ENCODE measurements at regions not wholly inside any gene's neighbourhood (a gene's known extent, or its start where the extent isn't known, plus 50 kb on each side); places are given as distances from the start of the nearest gene placed in this dataset.

DNA sequence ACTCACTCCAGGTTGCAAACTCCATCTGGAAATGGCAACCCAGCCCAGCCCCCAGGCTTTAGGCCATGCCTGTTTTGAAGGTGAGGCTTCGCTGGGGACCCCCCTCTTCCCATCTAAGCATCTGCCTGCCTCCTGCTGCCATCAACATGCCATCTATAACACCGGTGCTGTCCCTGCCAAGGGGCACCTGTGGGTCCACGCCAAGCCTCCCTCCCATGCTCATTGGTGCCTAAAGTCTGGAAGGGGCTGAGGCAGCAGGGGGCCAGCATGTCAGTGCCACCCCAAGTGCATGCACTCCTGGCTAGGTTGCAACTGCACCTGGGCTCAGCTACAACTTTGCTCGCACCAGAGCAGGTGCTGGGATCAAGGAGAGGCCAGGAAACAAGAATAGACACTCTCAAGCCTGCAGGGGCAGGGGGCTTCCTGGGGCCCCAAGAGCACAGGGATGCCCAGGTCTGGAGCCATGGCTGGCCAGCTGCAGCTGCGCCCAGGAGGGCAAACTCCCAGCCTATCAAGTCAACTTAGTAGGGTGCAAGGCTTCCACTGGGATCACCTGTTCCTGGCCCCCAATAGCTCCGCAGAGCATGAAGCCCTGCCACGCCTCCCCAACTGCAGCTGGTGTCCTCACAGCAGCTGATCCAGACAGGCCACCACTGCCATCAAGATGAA lies 151.3 kb upstream of the HSF2 start:
- TF ChIP-seq MYC (IDR thresholded peaks at IDR 0.05; ENCODE audit: borderline replicate concordance, low read length) (no peak), HOXB5 (CRISPR knock-in tag; IDR thresholded peaks at IDR 0.05) (no peak), FOXS1 (CRISPR knock-in tag; IDR thresholded peaks at IDR 0.05) (no peak)
- TF ChIP-seq, protein P1, sequence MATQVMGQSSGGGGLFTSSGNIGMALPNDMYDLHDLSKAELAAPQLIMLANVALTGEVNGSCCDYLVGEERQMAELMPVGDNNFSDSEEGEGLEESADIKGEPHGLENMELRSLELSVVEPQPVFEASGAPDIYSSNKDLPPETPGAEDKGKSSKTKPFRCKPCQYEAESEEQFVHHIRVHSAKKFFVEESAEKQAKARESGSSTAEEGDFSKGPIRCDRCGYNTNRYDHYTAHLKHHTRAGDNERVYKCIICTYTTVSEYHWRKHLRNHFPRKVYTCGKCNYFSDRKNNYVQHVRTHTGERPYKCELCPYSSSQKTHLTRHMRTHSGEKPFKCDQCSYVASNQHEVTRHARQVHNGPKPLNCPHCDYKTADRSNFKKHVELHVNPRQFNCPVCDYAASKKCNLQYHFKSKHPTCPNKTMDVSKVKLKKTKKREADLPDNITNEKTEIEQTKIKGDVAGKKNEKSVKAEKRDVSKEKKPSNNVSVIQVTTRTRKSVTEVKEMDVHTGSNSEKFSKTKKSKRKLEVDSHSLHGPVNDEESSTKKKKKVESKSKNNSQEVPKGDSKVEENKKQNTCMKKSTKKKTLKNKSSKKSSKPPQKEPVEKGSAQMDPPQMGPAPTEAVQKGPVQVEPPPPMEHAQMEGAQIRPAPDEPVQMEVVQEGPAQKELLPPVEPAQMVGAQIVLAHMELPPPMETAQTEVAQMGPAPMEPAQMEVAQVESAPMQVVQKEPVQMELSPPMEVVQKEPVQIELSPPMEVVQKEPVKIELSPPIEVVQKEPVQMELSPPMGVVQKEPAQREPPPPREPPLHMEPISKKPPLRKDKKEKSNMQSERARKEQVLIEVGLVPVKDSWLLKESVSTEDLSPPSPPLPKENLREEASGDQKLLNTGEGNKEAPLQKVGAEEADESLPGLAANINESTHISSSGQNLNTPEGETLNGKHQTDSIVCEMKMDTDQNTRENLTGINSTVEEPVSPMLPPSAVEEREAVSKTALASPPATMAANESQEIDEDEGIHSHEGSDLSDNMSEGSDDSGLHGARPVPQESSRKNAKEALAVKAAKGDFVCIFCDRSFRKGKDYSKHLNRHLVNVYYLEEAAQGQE (IDR thresholded peaks at IDR 0.05), result no peak
- Histone ChIP-seq H3K9me3 (no peaks in the 10 kb centered on the region), H3K4me3 (no peak overlapping the region), H3K4me2 (no peak overlapping the region), H3K4me1 (no peaks in the 10 kb centered on the region), H3K27ac (no peak overlapping the region)
- CTCF ChIA-PET, result no interaction called here
- POLR2A ChIA-PET, result no interaction called here
- no peak for ATAC-seq
- 15% methylated on average over 3 of the region's 7 CpGs for WGBS (ENCODE audit: missing lambda C conversion rate)
- no peak for FAIRE-seq
- no peak for DNase-seq (ENCODE audit: low read depth in 1 of 2, low spot score in 1 of 2)

DNA sequence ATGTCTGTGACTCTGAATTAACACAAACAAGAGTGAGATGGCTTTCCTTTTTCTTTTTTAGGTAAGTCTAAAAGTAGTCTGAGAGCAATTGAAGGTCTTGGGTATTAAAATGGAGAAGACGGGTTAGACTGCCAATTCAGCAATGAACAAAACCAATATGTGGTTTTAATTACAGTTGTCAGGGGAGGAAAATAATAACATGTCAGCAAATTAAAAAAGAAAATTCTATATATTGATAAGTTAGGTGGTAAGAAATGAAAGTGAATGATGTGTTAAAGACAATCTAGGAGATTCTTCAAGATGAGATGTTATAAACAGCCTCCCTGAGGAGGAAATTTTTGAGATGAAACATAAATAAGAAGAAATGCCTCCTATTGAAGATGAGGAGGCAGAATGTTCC lies 150.6 kb upstream of the HSF2 start:
- Histone ChIP-seq H3K4me2 (no peak overlapping the region), H3K9me3 (no peaks in the 10 kb centered on the region), H3K4me1 (no peaks in the 10 kb centered on the region), H3K4me3 (no peak overlapping the region), H3K27ac (no peak overlapping the region)
- POLR2A ChIA-PET, result no interaction called here
- ATAC-seq (no peak), DNase-seq (ENCODE audit: low read depth in 1 of 2, low spot score in 1 of 2) (no peak), FAIRE-seq (no peak)
- CTCF ChIA-PET, result no interaction called here
- TF ChIP-seq TP53 (CRISPR knock-in tag; IDR thresholded peaks at IDR 0.05) (no peak), KDM5A (IDR thresholded peaks at IDR 0.05) (no peak), RAD21 (conservative IDR thresholded peaks at IDR 0.05 in 1 of 2, IDR thresholded peaks at IDR 0.05 in 1 of 2) (no peak), CBX2 (IDR thresholded peaks at IDR 0.05; ENCODE audit: borderline replicate concordance, low read depth) (no peak), FOXS1 (CRISPR knock-in tag; IDR thresholded peaks at IDR 0.05) (no peak), MAFK (IDR thresholded peaks at IDR 0.05; ENCODE audit: partially characterized antibody) (peak; percentile 64), HOXB13 (CRISPR knock-in tag; IDR thresholded peaks at IDR 0.05; ENCODE audit: low read depth) (no peak)
- TF ChIP-seq, protein P2, sequence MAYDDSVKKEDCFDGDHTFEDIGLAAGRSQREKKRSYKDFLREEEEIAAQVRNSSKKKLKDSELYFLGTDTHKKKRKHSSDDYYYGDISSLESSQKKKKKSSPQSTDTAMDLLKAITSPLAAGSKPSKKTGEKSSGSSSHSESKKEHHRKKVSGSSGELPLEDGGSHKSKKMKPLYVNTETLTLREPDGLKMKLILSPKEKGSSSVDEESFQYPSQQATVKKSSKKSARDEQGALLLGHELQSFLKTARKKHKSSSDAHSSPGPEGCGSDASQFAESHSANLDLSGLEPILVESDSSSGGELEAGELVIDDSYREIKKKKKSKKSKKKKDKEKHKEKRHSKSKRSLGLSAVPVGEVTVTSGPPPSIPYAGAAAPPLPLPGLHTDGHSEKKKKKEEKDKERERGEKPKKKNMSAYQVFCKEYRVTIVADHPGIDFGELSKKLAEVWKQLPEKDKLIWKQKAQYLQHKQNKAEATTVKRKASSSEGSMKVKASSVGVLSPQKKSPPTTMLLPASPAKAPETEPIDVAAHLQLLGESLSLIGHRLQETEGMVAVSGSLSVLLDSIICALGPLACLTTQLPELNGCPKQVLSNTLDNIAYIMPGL (CRISPR knock-in tag; IDR thresholded peaks at IDR 0.05; ENCODE audit: borderline replicate concordance), result no peak
- TF ChIP-seq, protein P3, sequence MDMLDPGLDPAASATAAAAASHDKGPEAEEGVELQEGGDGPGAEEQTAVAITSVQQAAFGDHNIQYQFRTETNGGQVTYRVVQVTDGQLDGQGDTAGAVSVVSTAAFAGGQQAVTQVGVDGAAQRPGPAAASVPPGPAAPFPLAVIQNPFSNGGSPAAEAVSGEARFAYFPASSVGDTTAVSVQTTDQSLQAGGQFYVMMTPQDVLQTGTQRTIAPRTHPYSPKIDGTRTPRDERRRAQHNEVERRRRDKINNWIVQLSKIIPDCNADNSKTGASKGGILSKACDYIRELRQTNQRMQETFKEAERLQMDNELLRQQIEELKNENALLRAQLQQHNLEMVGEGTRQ (IDR thresholded peaks at IDR 0.05), result no peak
- 0% methylated on average over 1 of the region's 1 CpG for whole genome bisulfite sequencing (ENCODE audit: missing lambda C conversion rate)

DNA sequence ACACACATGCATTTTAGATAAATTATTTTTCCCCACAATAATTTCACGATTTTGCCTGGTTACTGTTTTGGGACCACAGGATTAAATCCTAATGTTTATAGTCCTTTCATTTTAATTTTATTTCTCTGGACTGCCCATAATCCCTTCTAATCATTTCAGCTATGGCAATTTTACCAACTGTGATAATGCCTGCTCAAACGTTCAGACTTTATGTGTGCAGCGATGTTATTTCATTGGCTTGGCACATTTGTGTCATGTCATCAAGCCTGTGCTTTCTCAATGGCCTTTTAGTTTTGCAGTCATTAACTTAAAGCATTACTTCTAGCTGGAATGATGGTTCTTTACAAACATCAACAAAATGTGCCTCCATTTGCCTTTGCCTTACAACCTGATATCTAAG lies 140.6 kb upstream of the HSF2 start:
- POLR2A ChIA-PET, result no interaction called here
- CTCF ChIA-PET, result no interaction called here
- TF ChIP-seq, protein P1 (IDR thresholded peaks at IDR 0.05), result no peak
- TF ChIP-seq, protein P2 (CRISPR knock-in tag; IDR thresholded peaks at IDR 0.05; ENCODE audit: borderline replicate concordance), result no peak
- TF ChIP-seq, protein P4, sequence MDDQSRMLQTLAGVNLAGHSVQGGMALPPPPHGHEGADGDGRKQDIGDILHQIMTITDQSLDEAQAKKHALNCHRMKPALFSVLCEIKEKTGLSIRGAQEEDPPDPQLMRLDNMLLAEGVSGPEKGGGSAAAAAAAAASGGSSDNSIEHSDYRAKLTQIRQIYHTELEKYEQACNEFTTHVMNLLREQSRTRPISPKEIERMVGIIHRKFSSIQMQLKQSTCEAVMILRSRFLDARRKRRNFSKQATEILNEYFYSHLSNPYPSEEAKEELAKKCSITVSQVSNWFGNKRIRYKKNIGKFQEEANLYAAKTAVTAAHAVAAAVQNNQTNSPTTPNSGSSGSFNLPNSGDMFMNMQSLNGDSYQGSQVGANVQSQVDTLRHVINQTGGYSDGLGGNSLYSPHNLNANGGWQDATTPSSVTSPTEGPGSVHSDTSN (IDR thresholded peaks at IDR 0.05), result no peak
- TF ChIP-seq HOXA7 (CRISPR knock-in tag; IDR thresholded peaks at IDR 0.05) (no peak), NFE2L2 (conservative IDR thresholded peaks at IDR 0.05; ENCODE audit: low read length) (no peak), CEBPB (IDR thresholded peaks at IDR 0.05) (no peak), POLR2AphosphoS2 (conservative IDR thresholded peaks at IDR 0.05; ENCODE audit: low read length) (no peak), CHD4 (IDR thresholded peaks at IDR 0.05; ENCODE audit: borderline replicate concordance) (no peak)
- TF ChIP-seq, protein P5, sequence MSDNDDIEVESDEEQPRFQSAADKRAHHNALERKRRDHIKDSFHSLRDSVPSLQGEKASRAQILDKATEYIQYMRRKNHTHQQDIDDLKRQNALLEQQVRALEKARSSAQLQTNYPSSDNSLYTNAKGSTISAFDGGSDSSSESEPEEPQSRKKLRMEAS (IDR thresholded peaks at IDR 0.05), result no peak

More for the DNA sequence above, 140.6 kb upstream of the HSF2 start:
- Histone ChIP-seq H3K4me3 (no peak overlapping the region), H3K27ac (no peak overlapping the region), H3K4me1 (no peaks in the 10 kb centered on the region), H3K4me2 (no peak overlapping the region), H3K9me3 (no peaks in the 10 kb centered on the region)
- WGBS (ENCODE audit: missing lambda C conversion rate), result 16% methylated on average over 3 of the region's 3 CpGs
- FAIRE-seq, result no peak
- no peak for DNase-seq (ENCODE audit: low read depth in 1 of 2, low spot score in 1 of 2)
- no peak for ATAC-seq

Measured in A549 (cell line).